ENCODE measurements at regions not wholly inside any gene's neighbourhood (a gene's known extent, or its start where the extent isn't known, plus 50 kb on each side); places are given as distances from the start of the nearest gene placed in this dataset.

- TF ChIP-seq POLR2A (IDR thresholded peaks at IDR 0.05) (no peak), CTCF (IDR thresholded peaks at IDR 0.05) (no peak)
Measured at GRCh38 chr4:72971572-72971971, 97.9 kb downstream of the COX18 start.
